A673 (cell line): ENCODE measurements at regions not wholly inside any gene's neighbourhood (a gene's known extent, or its start where the extent isn't known, plus 50 kb on each side); places are given as distances from the start of the nearest gene placed in this dataset.

ENCODE experiments used
- CTCF ChIP-seq: fragments of 300-800, 200-600 bp; sonication (generic); conservative IDR thresholded peaks from 2 replicates; pipeline ENCODE4 v1.5.1; 2017; ENCODE audit warnings: low read depth, mild to moderate bottlenecking, antibody characterized with exemption, low read length, moderate library complexity, mixed read lengths
- EZH2 ChIP-seq: fragments of 200-600 bp; sonication (generic); IDR thresholded peaks from 2 replicates; pipeline ENCODE4 v1.6.1; 2017; ENCODE audit warnings: borderline replicate concordance, low read depth, mild to moderate bottlenecking, mixed read lengths, antibody characterized with exemption, low read length; ENCODE audit not compliant: poor library complexity, severe bottlenecking

GRCh38 chr6:88481519-88481918, 315.4 kb upstream of the CNR1 start:
- TF ChIP-seq CTCF, result no peak
- TF ChIP-seq EZH2, result no peak
